NCI-H510A treated with DMSO at 0.1 percent for 48 hours (cell line): ENCODE measurements at regions not wholly inside any gene's neighbourhood (a gene's known extent, or its start where the extent isn't known, plus 50 kb on each side); places are given as distances from the start of the nearest gene placed in this dataset.
"Not testable (repeated sequence)": the region's sequence is repeated elsewhere in the genome, so short reads cannot be mapped to it uniquely, and the experiment has no call there.

Experiments used
- DNase-seq: peaks from one replicate; lab custom pipeline; 2025; lab: John Stamatoyannopoulos, UW

DNA sequence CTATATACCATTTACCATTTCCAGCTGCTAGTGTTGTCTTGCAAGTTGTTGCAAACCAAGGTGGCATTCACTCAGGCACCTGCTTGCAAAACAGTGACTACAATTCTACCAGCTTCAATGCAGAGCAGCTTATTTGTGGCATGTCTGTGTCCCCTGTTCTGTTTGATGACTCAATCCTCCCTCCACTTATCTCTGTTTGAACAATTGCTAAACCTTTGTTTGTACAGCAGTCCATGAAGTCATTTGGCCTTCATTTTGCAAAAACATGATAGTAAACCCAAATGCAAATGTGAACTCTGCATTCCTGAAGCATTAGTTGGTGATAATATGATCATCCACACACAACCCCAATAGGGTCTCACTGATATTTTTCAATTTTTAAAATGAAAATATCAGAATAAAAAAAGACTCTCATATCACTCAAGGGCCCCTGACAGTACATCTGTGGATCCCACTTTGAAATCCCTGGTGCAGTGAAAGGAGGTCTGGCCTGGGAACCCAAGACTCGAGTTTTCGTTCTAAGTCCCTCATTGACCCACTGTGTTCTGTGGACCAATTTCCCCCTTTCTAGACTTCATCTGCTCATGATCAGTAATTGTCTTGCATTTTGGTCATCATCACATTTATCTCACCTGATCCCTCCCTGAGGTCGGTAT lies 425.4 kb downstream of the RPS24 start:
- DNase-seq: peak; percentile 97

DNA sequence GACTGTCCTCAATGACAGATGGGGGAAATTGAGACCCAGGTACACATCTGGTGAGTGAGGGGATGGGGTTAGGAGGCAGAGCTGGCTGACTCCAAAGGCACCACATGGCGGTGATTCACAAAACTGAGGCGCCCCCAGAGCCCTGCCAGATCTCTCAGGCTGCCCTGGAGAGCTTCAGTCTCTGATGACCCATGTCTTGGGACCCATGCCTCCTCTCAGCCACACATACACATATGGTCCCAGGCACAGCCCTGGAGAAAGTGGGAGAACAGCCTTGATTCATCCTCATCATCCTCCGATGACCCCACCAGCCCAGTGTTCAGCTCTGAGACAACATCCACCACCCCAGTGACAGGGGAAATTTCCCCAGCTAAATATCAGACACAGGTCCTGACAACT lies 426.0 kb downstream of the RPS24 start:
- no peak for DNase-seq

DNA sequence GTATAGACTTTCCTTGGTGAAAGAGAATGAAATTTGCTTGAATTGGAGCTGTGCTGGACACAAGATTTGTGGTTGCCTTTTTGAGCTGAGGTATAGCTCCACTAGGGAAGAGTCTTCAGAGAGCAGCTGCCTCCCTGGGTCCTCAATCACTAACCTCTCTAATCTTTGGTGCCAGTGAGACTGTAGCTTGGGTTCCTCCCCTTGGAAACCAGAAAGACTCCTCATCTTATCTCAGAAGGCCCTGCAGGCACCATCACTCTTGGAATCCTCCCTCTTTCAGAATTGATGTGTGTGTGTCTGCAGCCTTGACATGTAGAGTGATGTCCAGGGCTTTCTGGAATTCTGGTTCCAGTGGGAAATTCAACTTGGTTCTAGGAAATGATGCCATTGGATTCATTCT lies 426.5 kb downstream of the RPS24 start:
- DNase-seq: no peak

DNA sequence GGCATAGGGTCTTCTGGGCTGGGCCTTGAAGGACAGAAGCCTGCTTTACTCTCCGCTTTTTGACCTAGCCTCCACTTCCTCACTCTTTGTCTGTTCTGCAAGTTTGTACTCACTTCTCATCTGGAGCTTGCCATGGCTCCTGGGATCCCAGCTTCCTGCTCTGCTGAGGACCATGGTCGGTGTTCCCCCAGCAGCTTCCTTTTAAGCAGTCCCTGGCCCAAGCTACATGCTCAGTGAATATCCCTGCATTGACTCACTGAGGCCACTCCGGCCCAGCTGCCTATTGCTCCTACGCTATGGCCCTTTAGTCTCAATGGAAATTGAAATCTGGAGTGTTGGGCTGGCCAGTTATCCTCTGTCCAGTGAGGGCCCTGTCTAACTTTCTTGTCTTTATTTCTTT lies 427.7 kb downstream of the RPS24 start:
- DNase-seq: no peak

DNA sequence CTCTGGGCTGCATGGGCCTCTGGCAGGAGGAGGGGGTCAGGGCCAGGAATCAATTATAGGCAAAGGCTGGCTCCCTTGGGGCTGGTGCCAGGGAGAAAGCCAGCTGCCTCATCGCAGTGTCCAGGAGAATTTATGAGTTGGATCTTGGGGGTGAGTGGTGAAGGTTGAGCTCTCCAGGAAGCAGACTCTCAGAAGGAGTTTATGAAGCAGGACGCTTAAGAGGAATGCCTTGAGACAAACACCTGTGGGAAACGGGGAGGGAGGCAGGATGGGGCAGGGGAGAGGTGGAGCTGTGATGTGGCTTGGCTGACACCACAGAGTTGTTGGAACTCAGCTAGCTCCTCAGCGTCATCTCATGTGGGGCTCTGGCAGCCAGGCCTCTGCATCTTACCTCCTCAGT lies 428.5 kb downstream of the RPS24 start:
- DNase-seq: no peak

DNA sequence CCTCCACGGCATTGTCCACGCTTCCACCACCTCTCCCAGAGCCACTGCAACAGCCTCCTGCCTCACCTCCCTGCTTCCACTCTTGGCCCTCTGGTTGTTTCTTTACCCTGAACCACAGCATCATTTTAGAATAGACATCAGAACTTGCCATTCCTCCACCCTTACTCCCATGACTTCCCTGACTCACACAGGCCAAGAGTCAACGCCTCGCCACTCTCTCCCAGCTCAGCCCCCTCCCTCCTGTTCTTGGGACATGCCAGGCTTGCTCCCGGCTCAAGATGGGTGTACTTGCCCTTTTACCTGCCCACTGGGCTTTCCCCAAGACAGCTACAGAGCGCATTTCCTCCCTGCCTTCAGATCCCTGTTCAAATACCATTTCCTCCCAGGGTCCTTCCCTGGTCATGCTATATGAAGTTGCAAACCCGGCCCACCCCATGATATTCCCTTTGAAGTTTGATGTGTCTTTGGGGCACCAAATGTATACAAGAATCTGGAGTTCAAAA lies 429.1 kb downstream of the RPS24 start:
- no peak for DNase-seq

DNA sequence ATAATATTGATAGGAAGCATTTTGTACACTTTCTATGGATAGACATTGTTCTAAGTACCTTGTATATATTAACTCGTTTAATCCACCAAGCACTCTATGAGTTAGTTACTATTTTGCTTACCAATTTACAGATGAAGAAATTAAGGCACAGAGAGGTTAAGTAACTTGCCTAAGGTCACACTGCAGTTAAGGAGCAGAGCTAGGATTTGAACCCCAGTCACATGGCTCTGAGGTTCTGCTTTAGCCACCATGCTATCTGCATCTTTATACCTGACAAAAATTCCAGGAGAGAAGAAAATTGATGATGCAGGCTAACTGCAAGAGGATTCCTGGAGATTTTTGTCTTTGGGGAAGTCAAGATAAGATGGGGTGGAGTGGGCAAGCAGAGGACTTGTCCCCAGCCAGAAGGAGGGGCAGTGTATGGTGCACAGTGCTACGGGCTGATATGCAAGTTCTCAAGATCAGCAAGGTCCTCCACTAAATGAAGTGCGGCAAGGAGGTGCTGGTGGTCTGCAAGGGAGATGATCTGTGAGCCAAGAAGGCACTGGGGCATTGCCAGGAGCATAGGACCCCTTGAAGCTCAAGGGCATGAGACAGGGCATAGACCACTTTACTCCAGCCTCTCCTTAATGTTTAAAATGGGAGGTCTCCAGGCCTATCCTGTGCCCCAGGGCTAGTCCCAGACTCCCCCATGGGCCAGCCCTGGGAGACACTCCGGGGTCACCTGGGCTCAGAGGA lies 430.6 kb downstream of the RPS24 start:
- DNase-seq: no peak

DNA sequence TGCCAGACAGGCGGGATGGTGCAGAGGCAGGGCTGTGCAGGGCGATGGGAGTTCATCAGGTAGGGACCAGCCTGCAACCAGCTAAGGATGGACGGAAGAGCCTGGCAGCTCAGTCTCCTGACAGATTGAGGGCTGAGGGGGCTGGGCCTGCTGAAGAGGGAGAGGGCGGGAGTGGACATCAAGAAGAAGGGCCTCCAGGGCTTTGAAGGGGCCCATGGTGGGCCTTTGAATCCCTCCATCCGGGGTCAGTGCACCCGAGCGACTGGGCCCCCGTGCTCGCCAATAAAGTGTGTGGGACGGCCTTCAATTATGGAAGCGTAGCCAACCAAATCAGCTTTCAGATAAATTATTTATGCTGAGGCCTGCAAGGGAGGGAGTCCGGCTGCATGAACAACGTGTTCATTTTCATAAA lies 431.2 kb downstream of the RPS24 start:
- DNase-seq: no peak

DNA sequence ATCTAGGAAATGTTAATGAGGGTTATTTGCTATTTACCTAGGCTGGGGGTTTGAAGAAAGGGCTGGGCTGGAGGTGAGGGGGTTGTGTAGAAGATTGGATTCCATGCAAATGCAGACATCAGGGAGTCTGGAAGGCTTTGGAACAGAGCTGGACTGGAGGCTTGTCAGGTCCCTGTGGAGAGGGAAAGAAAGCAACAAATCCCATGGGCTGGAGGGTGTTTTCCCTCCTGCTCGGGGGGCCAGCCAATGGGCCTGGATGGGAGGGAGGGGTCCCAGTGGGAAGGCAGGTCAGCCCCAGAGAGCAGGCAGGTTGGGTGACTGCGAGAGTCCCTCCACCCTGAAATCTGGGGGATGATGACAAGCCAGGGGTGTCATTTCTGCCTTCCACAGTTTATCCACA lies 431.8 kb downstream of the RPS24 start:
- DNase-seq: no peak

DNA sequence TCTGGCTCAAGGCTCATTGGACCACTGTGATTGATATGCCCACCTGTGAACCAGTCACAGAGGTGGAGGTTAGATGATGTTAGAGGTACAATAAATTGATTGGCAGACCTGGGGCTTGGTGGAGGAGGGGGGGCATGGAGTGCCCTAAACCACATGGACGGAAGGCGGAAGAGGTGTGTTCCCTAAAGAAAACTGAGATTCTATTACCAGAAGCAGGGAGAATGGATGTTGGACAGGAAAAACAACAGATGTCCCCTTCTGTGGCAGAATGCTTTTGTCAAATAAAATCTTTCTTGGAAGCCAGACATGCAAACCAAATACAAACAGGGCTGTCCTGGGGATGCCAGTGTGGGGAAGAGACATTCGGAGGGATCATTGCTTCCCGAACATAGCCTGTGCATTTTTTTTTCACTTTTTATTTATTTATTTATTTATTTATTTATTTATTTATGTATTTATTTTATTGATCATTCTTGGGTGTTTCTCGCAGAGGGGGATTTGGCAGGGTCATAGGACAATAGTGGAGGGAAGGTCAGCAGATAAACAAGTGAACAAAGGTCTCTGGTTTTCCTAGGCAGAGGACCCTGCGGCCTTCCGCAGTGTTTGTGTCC lies 433.9 kb downstream of the RPS24 start:
- no peak for DNase-seq

DNA sequence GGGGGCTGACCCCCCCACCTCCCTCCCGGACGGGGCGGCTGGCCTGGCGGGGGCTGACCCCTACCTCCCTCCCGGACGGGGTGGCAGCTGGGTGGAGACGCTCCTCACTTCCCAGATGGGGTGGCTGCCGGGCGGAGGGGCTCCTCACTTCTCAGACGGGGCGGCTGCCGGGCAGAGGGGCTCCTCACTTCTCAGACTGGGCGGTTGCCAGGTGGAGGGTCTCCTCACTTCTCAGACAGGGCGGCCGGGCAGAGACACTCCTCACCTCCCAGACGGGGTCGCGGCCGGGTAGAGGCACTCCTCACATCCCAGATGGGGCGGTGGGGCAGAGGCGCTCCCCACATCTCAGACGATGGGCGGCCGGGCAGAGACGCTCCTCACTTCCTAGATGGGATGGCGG lies 435.1 kb downstream of the RPS24 start:
- not testable (repeated sequence) for DNase-seq

DNA sequence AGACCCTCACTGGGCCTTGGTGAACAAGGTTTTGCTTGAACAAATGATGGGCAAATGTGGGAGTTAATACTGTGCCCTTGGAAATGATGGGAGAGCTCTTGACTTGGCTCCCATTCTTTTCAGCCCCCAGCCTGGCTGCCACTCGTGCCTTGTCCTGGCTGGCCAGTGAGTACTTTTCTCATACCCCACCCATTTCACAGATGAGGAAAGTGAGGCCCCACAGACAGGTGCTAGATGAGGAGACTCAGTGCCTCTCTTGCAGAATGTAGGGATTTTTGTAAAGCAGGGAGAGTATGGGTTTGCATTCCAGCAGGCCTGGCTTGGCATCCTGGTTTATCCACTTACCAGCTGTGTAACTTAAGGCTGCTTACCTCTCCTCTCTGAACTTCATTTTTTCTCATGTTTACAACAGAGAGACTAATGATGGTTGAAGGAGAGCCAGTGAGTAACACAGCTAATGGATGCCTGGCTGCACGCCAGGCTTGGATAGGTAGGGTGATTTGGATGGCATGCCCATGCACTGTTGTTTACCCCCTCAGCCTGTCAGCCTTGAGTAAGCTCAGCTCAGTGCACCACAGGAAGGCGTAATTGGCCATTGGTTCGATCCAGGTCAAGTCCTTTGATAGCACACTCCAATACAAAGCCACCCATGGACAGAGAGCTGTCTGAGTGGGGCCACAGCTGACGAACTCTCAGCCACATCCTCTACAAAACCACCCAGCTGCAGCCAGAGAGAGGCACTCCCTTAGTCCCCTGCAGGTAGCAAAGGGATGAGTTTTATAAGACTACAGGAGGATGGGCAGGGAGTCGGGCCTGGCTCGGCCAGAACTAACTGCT lies 436.8 kb downstream of the RPS24 start:
- DNase-seq: peak; percentile 98

DNA sequence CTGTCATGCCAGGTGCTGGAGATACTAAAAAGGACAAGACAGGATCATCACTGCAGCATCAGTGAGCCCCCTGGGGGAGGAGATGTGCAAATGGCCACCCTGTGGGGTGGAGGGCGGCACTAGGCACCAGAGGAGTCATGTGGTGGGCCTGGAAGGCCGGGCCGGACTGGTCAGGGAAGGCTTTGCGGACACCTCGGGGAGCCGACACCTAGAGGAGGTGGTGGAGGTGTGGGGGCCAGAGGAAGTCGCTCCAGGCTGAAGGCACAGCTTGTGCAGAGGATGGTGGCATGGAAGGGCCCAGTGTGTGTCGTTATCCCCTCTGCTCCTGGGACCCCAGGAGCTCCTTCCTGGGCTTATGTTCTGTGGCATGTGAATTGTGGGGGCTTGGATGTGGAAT lies 437.7 kb downstream of the RPS24 start:
- no peak for DNase-seq

DNA sequence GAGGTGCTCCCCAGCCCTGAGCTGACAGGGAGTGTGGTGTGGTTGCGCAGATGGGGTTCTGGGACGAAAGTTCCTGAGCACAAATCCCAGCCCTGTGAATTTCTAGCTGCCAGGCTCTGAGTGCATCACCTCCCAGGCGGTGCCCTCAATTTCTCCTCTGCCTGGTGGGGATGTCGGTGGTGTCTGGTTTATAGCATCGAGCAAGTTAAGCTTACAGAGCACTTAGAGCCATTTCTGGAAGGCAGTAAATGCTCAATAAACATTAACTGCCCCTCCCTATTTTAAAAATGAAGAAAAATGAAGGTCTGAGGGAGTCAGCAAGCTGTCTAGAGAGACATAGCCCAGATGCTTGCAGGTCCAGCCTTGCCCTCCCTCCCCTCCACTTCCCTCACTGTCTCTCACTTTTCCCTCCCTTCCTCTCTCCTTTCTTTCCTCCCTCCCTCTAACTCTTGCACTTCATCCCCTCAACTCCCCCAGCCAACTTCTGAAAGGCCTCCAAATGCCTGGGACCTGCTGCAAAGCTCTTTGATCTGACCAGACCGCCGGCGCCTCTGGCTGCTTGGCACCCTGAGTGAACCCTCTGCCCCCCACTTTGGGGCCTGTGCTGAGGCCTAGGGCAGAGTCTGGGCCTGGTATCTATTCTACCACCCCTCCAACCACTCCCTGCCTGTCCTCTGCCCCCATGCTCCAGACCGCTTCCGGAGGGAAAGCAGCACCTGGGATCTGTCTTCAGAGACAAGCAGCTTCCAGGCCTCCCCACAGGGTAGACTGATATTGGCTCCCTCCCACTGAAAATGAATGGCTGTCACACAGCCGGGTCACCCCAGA lies 438.3 kb downstream of the RPS24 start:
- no peak for DNase-seq

DNA sequence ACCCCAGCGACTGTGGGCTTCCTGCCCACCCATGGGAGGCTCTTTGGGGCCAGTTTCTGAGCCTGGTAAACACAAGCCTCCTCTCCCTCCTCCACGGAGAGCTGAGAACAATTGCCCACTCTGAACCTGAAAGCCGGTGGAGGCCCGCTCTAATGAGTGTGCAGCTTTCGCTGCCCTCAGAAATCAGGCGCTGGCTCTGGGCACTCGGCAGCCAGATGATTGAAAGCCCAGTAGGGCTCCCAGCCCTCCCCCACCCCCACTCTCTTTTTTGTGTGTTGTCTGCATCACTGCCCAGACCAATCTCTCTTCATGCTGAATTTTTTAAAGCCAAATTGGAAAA lies 438.9 kb downstream of the RPS24 start:
- no peak for DNase-seq

DNA sequence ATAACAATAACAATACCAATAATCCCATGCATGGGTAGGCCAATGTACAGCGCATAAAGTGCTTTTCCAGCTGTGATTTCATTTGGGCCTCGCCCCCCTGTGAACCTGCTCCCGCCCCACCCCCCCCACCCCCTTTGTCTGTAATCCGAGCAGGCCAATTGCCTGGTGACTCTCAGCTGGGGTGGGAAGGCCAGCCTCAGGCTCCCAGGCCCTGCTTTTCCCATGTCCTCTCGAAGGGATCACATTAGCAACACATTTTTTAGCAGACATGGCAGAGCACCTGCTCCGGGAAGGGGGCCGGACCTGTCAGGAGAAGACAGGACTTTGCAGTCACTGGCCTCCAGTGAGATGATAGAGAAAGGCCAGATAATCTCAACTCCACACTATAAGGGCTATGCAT lies 439.3 kb downstream of the RPS24 start:
- peak; percentile 60 for DNase-seq

DNA sequence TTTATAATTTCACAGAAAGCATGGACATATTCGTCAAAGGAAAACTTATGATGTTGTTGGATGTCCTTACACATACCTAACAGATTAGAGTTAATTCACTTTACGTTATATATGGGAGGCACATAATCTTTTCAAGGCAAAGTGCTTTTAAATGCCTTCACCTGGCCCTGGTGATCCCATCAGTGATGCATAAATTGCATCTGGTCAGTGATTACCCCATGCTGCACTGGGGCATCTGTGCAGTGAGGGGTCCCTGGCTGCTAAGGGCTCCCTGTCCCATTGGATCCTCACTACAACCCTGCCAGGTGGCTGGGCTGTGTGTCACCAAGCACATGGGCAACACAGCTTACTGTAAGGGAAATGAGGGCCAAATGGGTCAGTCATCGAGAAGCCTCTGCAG lies 441.1 kb downstream of the RPS24 start:
- no peak for DNase-seq

DNA sequence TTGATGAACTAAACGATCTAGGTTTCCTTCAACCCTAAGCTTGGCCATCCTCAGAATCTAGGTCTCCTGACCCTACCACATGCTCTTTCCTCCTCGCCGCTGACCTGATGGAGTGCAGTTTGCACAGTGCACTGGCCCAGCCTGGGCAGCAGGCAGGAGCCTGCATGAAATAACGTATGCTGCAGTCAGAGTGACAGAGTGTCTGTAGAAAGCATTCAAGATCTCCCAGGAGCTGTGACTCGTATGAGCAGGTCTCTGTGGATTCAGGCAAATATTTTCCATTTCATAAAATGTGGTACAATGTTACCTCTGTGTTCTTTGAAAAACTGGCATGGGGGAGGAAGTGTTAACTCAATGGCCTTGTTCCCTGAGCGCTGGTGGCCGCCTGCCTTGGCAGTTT lies 441.8 kb downstream of the RPS24 start:
- DNase-seq: no peak

DNA sequence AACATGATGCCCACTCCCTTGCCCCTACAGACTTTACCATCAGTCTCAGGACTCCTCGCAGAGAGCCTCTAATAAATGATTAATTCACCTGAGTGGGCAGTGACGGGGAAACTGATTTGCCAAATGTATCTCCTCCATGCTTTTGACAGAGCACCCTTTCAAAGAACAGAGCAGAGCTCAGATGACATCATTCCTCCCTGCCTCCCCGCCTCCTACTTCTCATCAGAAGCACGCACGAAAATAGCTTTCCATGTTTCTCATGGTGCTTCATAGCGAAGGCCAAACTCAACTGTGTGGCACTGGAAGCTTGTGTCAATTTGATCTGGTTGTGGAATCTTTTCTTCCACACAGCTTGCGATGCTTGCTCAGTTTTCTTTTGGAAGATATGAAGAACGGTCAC lies 442.5 kb downstream of the RPS24 start:
- no peak for DNase-seq

DNA sequence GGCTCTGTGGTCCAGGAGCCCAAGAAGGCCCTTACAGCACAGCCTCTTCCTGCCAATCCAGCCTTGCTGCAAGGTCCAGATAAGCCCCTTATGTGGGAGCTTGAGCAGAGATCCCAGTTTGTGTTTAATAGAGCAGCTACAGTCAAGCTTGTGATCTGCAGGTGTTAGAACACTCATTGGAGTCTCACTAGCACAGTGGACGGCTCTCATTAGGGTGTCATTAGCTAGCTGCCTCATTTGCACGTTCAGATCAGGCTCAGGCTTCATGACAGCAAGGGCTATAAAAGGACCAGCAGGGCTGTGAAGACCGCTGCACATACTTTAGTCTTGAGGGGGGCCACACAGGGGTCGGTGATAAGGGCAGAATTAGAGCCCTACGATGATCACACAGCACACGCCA lies 443.2 kb downstream of the RPS24 start:
- DNase-seq: no peak

DNA sequence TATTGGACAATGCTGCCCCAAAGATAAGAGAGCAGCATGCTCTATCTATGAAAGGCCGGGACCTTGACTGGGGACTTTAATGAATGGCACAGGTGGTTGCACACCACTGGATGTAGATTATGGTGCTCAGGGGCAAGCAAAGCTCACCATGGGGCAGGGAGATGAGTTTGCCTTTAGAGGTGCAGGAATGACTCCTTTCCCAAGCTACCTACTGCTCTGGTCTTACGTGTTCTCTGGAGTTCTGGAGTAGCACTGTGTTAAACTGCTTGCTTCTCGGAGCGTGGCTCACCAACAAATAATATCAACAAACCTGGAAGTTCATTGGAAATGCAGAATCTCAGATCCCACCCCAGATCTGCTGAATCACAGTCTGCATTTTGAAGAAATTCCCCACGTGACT lies 445.3 kb downstream of the RPS24 start:
- no peak for DNase-seq

DNA sequence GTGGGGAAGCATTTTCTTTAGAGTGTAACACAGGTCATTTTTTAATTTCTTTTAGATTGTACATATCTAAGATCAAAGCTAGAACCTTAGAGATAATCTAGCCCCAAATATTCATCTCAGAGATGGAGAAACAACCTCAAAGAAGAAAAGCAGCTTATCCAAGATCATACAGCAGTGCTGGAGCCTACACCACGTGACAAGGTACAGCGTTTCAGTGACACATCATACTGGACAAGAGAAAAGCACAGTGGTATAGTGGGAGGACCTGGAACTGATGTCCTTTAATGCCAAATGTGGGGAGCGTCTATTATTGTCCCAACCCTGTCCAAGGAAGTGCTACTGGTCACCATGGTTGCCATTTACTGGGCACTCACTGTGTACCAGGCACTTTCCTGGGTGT lies 445.8 kb downstream of the RPS24 start:
- DNase-seq: no peak
